ENCODE measurements at regions not wholly inside any gene's neighbourhood (a gene's known extent, or its start where the extent isn't known, plus 50 kb on each side); places are given as distances from the start of the nearest gene placed in this dataset.

DNA sequence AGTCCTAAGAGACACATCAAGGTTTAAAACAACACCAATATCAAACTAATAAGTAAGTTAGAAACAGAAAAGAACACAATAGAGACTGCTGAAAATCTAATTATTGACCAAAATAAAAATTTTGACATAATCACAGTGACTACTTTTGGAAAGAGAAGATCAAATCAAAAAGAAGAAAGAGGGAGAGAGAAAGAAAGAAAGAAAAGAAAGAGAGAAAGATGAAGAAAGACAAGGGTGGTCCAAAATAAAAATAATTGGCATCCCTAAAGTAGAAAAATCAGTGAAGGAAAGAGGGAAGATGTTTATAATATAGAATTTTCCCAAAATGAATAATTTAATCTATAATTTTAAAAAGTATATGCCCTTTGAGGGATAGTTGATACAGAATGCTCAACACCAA lies 118.8 kb upstream of the VIPR2 start:
- TF ChIP-seq, protein P1, sequence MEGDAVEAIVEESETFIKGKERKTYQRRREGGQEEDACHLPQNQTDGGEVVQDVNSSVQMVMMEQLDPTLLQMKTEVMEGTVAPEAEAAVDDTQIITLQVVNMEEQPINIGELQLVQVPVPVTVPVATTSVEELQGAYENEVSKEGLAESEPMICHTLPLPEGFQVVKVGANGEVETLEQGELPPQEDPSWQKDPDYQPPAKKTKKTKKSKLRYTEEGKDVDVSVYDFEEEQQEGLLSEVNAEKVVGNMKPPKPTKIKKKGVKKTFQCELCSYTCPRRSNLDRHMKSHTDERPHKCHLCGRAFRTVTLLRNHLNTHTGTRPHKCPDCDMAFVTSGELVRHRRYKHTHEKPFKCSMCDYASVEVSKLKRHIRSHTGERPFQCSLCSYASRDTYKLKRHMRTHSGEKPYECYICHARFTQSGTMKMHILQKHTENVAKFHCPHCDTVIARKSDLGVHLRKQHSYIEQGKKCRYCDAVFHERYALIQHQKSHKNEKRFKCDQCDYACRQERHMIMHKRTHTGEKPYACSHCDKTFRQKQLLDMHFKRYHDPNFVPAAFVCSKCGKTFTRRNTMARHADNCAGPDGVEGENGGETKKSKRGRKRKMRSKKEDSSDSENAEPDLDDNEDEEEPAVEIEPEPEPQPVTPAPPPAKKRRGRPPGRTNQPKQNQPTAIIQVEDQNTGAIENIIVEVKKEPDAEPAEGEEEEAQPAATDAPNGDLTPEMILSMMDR (IDR thresholded peaks at IDR 0.05; ENCODE audit: low read depth, low read length) = no peak
- no peak overlapping the region for H3K4me3 ChIP-seq (replicated peaks in 1 of 2; ENCODE audit: low read depth in 2 of 2, low read length in 2 of 2)

DNA sequence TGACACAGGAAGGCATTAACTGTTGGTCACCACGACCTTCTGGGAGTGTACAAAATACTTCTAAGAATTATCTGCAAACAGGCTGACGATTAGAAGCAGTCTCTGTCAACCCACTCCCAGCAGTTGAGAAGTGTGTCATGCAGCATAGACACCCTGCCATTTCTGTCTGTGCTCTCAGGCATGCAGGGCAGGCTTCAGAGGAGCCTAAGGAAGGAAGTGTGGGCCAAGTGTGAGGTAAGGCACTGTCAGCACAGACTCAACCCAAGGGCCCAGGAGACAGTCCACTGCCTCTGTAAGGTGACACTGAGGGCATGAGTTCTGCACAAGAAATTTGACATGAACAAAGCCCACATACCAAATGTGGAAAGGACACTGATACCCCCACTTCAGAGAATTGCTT lies 109.0 kb upstream of the VIPR2 start:
- H3K4me3 ChIP-seq (replicated peaks in 1 of 2; ENCODE audit: low read depth in 2 of 2, low read length in 2 of 2) = no peak overlapping the region
- DNase-seq (ENCODE audit: low read depth in 2 of 2) = no peak
- TF ChIP-seq, protein P1 (IDR thresholded peaks at IDR 0.05; ENCODE audit: low read depth, low read length) = no peak

More for the DNA sequence above, 118.8 kb upstream of the VIPR2 start:
- DNase-seq (ENCODE audit: low read depth in 2 of 2) = no peak

DNA sequence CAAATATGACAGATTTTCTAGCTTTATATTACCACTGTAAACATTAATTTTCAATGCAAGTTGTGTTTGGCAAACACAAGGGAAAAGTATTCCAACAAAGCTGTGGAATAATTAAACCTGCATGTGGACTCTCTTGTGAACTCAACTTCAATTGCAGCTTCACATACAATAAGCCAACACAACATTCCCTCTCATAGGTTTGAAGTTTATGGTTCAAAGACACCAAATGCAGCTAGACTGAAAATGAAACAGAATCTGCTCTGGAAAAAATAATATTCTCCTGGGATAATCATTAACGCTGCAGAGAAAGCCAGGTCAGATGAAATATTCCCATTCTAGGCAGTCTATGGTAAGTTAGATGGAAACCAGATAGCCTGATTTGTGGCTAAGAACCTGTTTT lies 105.8 kb upstream of the VIPR2 start:
- DNase-seq (ENCODE audit: low read depth in 2 of 2) = no peak
- no peak overlapping the region for H3K4me3 ChIP-seq (replicated peaks in 1 of 2; ENCODE audit: low read depth in 2 of 2, low read length in 2 of 2)
- TF ChIP-seq, protein P1 (IDR thresholded peaks at IDR 0.05; ENCODE audit: low read depth, low read length) = no peak

DNA sequence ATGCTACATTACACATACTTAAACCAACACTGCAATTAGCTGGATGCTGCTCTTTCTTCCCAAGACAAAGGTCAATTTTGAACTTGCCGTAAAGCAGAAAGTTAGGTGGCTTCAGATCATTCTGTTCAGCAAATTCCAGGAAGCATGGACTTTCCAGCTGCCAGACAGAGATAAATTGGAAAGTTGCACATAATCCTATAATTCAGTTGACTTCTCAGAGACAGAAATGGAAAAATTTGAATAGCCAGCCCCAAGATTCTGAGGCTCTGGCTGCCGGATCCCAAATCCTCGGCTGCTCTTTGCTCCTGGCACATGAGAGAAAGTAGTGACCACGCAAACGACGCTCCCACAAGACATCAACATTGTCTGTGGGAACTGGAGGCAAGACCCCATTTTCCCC lies 105.0 kb upstream of the VIPR2 start:
- DNase-seq (ENCODE audit: low read depth in 2 of 2) = no peak
- H3K4me3 ChIP-seq (replicated peaks in 1 of 2; ENCODE audit: low read depth in 2 of 2, low read length in 2 of 2) = no peak overlapping the region
- TF ChIP-seq, protein P1 (IDR thresholded peaks at IDR 0.05; ENCODE audit: low read depth, low read length) = no peak

DNA sequence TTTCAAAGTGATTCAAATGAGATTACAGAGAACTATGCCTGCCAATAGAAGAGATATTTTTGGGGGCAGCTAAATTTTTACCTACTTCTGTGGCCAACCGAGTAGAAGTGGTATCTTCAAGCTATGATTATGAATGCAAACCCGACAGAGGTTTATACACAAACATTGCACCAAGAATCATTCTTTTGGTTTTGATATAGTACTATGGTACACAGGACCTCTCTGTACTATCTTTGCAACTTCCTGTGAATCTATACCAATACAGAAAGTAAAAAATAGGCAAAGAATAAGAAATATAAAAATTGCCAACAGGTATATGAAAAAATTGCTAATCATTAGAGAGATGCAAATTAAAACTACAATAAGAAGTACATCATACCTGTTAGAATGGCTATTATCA lies 103.2 kb upstream of the VIPR2 start:
- no peak for DNase-seq (ENCODE audit: low read depth in 2 of 2)
- TF ChIP-seq, protein P1 (IDR thresholded peaks at IDR 0.05; ENCODE audit: low read depth, low read length) = no peak
- H3K4me3 ChIP-seq (replicated peaks in 1 of 2; ENCODE audit: low read depth in 2 of 2, low read length in 2 of 2) = no peak overlapping the region

DNA sequence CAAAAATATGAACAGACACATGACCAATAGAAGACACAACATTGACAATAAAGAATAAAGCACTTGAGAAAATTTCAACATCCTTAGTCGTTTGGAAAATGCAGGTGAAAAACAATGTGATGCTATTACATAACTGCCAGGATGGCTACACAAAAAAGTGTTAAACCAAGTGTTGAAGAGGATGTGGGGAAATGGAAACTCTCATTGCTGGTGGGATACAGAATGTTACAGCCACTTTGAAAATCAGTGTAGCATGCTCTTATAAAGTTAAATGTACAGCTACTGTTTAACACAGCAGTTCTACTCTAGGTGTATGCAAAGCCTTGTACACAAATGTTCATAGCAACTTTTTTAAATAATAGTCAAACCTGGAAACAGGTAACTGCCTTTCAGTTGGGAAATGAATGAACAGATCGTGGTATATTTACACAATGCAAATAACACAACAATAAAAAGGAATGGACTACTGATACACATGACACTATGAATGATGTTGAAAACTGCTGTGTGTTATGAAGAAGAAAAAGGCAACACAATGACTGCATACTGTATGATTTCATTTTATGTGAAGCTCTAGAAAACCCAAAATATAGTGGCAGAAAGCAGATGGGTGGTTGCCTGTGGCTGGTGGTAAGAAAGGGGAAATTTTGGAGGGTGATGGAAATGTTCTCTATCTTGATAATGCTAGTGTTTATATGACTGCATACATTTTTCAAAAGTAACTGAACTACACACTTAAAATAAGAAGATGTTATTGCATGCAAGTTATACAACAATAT lies 102.2 kb upstream of the VIPR2 start:
- TF ChIP-seq, protein P1 (IDR thresholded peaks at IDR 0.05; ENCODE audit: low read depth, low read length) = no peak
- no peak overlapping the region for H3K4me3 ChIP-seq (replicated peaks in 1 of 2; ENCODE audit: low read depth in 2 of 2, low read length in 2 of 2)
- no peak for DNase-seq (ENCODE audit: low read depth in 2 of 2)

DNA sequence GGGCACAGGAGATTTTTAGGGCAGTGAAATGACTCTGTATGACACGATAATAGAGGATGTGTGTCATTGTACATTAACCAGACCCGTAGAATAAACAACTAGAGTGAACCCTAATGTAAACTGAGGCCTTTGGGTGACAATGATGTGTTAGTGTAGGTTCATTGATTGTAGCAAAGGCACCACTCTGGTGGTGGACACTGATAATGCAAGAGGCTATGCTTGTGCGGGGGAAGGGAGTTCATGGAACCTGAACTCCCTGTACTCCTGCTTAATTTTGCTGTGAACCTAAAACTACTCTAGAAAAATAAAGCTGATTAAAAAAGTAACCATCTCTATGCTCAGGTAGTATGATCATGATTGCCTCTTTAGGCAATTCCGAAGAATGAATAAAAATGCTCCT lies 96.3 kb upstream of the VIPR2 start:
- DNase-seq (ENCODE audit: low read depth in 2 of 2) = no peak
- H3K4me3 ChIP-seq (replicated peaks in 1 of 2; ENCODE audit: low read depth in 2 of 2, low read length in 2 of 2) = no peak overlapping the region
- TF ChIP-seq, protein P1 (IDR thresholded peaks at IDR 0.05; ENCODE audit: low read depth, low read length) = no peak

All from cardiac fibroblast (primary cell).